NT2/D1 (cell line): ENCODE measurements at regions not wholly inside any gene's neighbourhood (a gene's known extent, or its start where the extent isn't known, plus 50 kb on each side); places are given as distances from the start of the nearest gene placed in this dataset.

Source experiments
- DNase-seq: peaks from one replicate; pipeline ENCODE4 v3.0.0-alpha.2; 2011; ENCODE audit warnings: low read depth, low spot score
- H3K27me3 ChIP-seq: 2 replicates; pipeline ENCODE4 v1.6.0; 2011; ENCODE audit warnings: mild to moderate bottlenecking; ENCODE audit not compliant: insufficient read length, insufficient read depth
- H3K36me3 ChIP-seq: 2 replicates; pipeline ENCODE4 v1.6.1; 2011; ENCODE audit warnings: mild to moderate bottlenecking, low read length, mixed read lengths; ENCODE audit not compliant: insufficient read depth, insufficient read length
- H3K4me1 ChIP-seq: 2 replicates; pipeline ENCODE4 v1.5.1; 2011; ENCODE audit not compliant: insufficient read depth, insufficient read length
- H3K4me3 ChIP-seq: 2 replicates; pipeline ENCODE4 v1.5.1; 2011; ENCODE audit warnings: low read depth; ENCODE audit not compliant: insufficient read length
- H3K9ac ChIP-seq: 2 replicates; pipeline ENCODE4 v1.6.0; 2011; ENCODE audit warnings: low read depth; ENCODE audit not compliant: insufficient read length
- H3K9me3 ChIP-seq: 2 replicates; pipeline ENCODE4 v1.5.1; 2011; ENCODE audit warnings: mild to moderate bottlenecking, low read length; ENCODE audit not compliant: insufficient read depth
- SUZ12 ChIP-seq: IDR thresholded peaks from 2 replicates; pipeline ENCODE4 v1.6.1; 2011; ENCODE audit not compliant: insufficient read length, insufficient read depth; ENCODE audit errors: extremely low read depth
- YY1 ChIP-seq: IDR thresholded peaks from 2 replicates; pipeline ENCODE4 v1.6.1; 2011; ENCODE audit not compliant: insufficient read length, insufficient read depth
- ZNF274 ChIP-seq: IDR thresholded peaks from 2 replicates; pipeline ENCODE4 v1.6.1; 2011; ENCODE audit warnings: mild to moderate bottlenecking, low read depth, low read length

DNA sequence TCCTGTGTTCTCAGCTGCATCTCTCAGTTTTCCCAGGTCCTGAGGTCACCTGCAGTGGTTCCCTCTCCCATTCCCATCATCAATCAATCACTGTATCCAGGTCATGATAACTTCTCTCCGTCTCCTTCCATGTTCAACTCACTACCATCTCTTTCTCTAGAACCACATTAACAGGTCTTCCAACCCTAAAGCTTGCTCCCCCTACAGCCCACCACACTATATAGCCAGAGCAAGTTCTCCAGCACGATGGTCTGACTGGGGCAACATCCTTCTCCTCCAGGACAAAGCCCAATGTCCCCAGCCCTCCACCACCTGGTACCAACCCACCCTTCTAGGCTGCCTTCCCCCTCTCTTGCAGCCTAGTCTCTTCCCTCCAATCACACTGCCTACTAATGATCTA lies 241.6 kb downstream of the CDK5RAP2 start:
- Histone ChIP-seq H3K9ac (no peak overlapping the region), H3K9me3 (no peaks in the 10 kb centered on the region), H3K27me3 (no peaks in the 10 kb centered on the region), H3K4me3 (no peak overlapping the region), H3K4me1 (no peaks in the 10 kb centered on the region), H3K36me3 (no peaks in the 10 kb centered on the region)
- no peak for DNase-seq
- TF ChIP-seq SUZ12 (no peak), YY1 (no peak), ZNF274 (no peak)

DNA sequence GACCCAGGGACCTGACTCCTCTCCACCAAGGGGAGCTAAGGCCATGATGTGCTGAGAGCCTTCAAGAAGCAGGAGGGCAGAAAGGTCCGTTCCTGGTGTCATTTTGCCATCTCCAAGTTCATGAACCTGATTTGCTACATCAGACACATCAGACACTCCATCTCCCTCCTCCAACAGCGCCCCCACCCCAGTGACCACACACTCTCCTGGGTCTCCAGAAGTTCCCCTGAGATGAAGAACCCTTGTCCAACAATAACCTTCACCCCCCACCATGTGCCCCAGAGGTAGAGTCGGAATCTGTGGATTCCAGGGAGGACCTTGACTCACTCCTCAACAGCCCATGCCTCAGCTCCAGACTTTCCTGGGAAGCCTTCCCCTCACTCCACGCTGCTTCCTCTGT lies 242.8 kb downstream of the CDK5RAP2 start:
- no peak for DNase-seq
- TF ChIP-seq ZNF274: no peak
- TF ChIP-seq YY1: no peak
- no peak for TF ChIP-seq SUZ12
- no peaks in the 10 kb centered on the region for H3K9me3 ChIP-seq
- H3K36me3 ChIP-seq: no peaks in the 10 kb centered on the region
- H3K4me3 ChIP-seq: no peak overlapping the region
- H3K9ac ChIP-seq: no peak overlapping the region
- H3K27me3 ChIP-seq: no peaks in the 10 kb centered on the region
- H3K4me1 ChIP-seq: no peaks in the 10 kb centered on the region

DNA sequence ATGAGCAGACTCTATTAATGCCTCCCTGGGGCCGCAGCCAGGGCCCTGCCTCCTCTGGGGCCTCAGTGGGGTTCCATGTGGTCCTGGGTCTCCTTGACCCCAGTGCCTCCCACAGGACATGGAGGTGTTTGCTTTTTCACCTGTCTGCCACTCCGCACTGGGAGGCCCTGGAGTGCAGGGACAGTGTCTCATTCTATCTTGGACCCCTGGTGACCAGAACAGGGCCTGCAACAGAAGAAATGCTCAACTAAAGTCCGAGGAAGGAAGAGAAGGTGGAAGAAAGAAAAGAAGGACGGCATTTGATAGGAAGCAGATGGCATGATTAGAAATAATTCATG lies 243.2 kb downstream of the CDK5RAP2 start:
- Histone ChIP-seq H3K9ac (no peak overlapping the region), H3K9me3 (no peaks in the 10 kb centered on the region), H3K4me1 (no peaks in the 10 kb centered on the region), H3K4me3 (no peak overlapping the region), H3K27me3 (no peaks in the 10 kb centered on the region), H3K36me3 (no peaks in the 10 kb centered on the region)
- TF ChIP-seq SUZ12 (no peak), ZNF274 (no peak), YY1 (no peak)
- DNase-seq: no peak

DNA sequence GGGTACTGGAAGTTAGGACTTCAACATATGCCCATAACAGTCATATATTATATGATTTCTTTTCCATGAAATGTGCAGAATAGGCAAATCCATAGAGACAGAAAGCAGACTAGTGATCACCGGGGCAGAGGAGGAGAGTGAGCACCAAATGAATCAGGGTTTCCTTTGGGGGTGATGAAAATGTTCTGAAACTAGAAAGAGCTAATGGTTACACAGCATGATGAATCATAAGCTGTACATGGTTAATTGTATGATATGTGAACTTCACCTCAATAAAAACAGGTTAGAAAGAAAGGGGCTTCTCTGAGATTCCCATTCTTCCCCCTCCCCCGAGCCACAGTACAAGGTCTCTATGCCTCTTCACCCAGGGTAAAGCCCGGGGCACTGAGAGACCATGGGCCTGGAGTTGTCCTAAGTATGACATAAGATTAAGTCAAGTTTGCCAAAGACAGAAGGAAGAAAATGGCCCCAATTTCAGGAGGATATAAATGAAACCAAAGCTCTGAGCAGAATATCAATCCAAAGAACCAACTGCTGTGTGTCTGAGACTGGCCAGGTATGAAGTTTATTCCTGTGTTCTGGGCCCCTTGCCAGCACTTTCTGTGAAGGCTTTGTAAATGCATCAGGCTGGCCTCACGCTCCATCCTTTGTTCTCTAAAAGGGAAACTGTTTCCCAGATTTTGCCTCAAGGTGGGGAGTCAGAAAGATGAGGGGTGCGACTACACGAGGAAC lies 243.8 kb downstream of the CDK5RAP2 start:
- Histone ChIP-seq H3K9me3 (no peaks in the 10 kb centered on the region), H3K4me3 (no peak overlapping the region), H3K36me3 (no peaks in the 10 kb centered on the region), H3K27me3 (no peaks in the 10 kb centered on the region), H3K4me1 (no peaks in the 10 kb centered on the region), H3K9ac (no peak overlapping the region)
- no peak for TF ChIP-seq ZNF274
- TF ChIP-seq SUZ12: no peak
- no peak for TF ChIP-seq YY1
- no peak for DNase-seq

DNA sequence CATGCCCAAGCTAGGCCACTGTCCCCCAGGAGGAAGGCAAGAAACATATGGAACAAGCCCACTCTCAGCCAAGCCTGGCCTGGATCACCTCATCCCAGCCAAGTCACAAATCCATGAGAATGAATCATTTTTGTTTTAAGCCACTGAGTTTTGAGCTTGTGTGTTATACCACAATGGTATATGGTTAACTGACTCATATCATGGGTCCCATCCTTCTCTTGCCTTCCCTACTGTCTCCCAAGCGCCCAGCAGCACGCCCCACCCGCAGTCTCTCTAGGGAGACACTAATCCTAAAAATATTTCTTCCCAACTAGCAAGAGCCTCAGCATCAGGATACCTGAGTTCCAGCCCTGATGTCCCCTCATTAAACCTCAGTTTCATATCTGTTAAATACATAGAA lies 248.1 kb downstream of the CDK5RAP2 start:
- no peak for DNase-seq
- H3K9ac ChIP-seq: no peak overlapping the region

DNA sequence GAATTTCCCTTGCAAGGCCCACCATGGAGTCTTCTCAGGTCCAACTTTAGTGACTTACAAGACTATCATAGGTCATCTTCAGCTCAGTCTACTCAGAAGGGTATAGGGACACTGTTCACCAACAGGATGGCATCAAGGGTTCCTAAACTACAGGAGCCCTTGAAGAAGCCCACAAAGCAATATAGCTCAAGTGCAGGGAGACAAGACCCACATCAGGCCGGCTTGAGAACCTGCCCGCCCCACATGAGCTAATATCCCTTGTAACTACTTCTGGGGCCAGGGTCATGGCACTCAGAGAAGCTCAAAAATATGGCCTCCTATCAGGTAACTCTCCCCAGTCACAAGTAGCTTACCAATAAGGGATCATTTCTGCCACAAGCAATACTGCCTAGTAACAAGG lies 249.9 kb downstream of the CDK5RAP2 start:
- H3K9ac ChIP-seq: no peak overlapping the region
- TF ChIP-seq YY1: no peak
- no peak for TF ChIP-seq ZNF274
- no peak for TF ChIP-seq SUZ12
- peaks cover 4% of the 10 kb centered on the region for H3K4me1 ChIP-seq
- H3K36me3 ChIP-seq: no peaks in the 10 kb centered on the region
- no peak for DNase-seq
- no peaks in the 10 kb centered on the region for H3K27me3 ChIP-seq
- H3K4me3 ChIP-seq: no peak overlapping the region
- peaks cover 6% of the 10 kb centered on the region; the same call in 1 of the 2 replicates for H3K9me3 ChIP-seq

More for the DNA sequence above, 248.1 kb downstream of the CDK5RAP2 start:
- H3K4me3 ChIP-seq: no peak overlapping the region
- no peaks in the 10 kb centered on the region for H3K4me1 ChIP-seq
- H3K36me3 ChIP-seq: no peaks in the 10 kb centered on the region
- peaks cover 6% of the 10 kb centered on the region; the same call in 1 of the 2 replicates for H3K9me3 ChIP-seq
- TF ChIP-seq SUZ12 (no peak), YY1 (no peak), ZNF274 (no peak)
- no peaks in the 10 kb centered on the region for H3K27me3 ChIP-seq

DNA sequence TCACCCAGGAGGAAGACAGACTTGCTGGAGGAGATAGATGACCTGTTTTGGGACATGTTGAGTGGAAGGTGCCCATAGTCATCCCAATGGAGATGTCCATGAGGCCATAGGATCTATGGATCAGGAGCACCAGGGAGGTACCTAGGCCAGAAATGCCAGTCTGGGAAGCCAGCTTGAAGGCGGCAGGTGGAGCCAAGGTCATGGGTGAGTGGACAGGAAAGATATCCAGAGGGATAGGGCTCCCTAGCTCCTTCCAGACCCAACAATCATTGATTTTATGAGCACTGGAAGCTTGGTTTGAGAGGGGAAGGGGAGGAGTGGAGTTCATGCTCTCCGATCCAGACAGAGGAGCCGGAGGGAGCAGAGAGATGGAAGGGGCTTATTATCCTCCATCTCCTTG lies 252.6 kb downstream of the CDK5RAP2 start:
- H3K9ac ChIP-seq: no peak overlapping the region
- no peak overlapping the region for H3K4me3 ChIP-seq
- TF ChIP-seq SUZ12 (no peak), ZNF274 (no peak), YY1 (no peak)
- H3K36me3 ChIP-seq: no peaks in the 10 kb centered on the region
- H3K27me3 ChIP-seq: no peaks in the 10 kb centered on the region
- H3K9me3 ChIP-seq: peaks cover 6% of the 10 kb centered on the region; the same call in 1 of the 2 replicates
- H3K4me1 ChIP-seq: peaks cover 6% of the 10 kb centered on the region
- no peak for DNase-seq
